H1 (cell line): ENCODE measurements at regions not wholly inside any gene's neighbourhood (a gene's known extent, or its start where the extent isn't known, plus 50 kb on each side); places are given as distances from the start of the nearest gene placed in this dataset.

Experiments used
- CTCF ChIA-PET: fragments of 300-600 bp; sonication (Branson Sonifier 250); formaldehyde crosslinking; loops from one replicate; lab custom pipeline; 2021; ENCODE audit not compliant: partially characterized antibody; lab: Charles Lee
- POLR2A ChIA-PET: fragments of 300-600 bp; sonication (Branson Sonifier 250); formaldehyde crosslinking; loops from one replicate; lab custom pipeline; 2021; ENCODE audit warnings: inconsistent platforms; ENCODE audit not compliant: partially characterized antibody; lab: Charles Lee
- DNase-seq, 2 experiments: peaks; one replicate each; pipeline versions ENCODE4 v3.0.0 to v3.0.0-alpha.2; 2010 to 2022; ENCODE audit warnings: low spot score in 2 of 2, low read depth in 1 of 2, mixed read lengths in 1 of 2
- FAIRE-seq: peaks from 2 replicates; lab custom pipeline; 2011; peaks lifted over from hg19 to GRCh38; lab: Jason Lieb, UNC
- H2AFZ ChIP-seq: 2 replicates; pipeline ENCODE4 v1.8.1; 2012; ENCODE audit warnings: low read length, inconsistent platforms
- H2AK5ac ChIP-seq: 2 replicates; pipeline ENCODE4 v1.6.1; 2013; ENCODE audit warnings: low read depth, low read length
- H2BK120ac ChIP-seq: replicated peaks from 2 replicates; pipeline ENCODE3; 2013; ENCODE audit warnings: low read depth, low read length, inconsistent platforms
- H2BK12ac ChIP-seq: 2 replicates; pipeline ENCODE4 v1.6.1; 2013; ENCODE audit warnings: low read depth, low read length
- H2BK15ac ChIP-seq: 2 replicates; pipeline ENCODE4 v1.6.1; 2013; ENCODE audit warnings: low read length
- H2BK20ac ChIP-seq: 2 replicates; pipeline ENCODE4 v1.6.1; 2013; ENCODE audit warnings: low read length
- H2BK5ac ChIP-seq: 2 replicates; pipeline ENCODE4 v1.6.1; 2013; ENCODE audit warnings: low read depth, low read length
- H3K14ac ChIP-seq: 2 replicates; pipeline ENCODE4 v1.6.1; 2013; ENCODE audit warnings: inconsistent platforms; ENCODE audit not compliant: insufficient read length
- H3K18ac ChIP-seq: 2 replicates; pipeline ENCODE4 v1.6.1; 2013; ENCODE audit warnings: low read length; ENCODE audit errors: extremely low read depth
- H3K23ac ChIP-seq: 2 replicates; pipeline ENCODE4 v1.6.1; 2013; ENCODE audit warnings: inconsistent platforms; ENCODE audit not compliant: insufficient read length
- H3K23me2 ChIP-seq: 2 replicates; pipeline ENCODE4 v1.6.1; 2013; ENCODE audit warnings: low read depth, low read length
- H3K27ac ChIP-seq: 2 replicates; pipeline ENCODE4 v1.6.1; 2011; ENCODE audit warnings: low read depth, low read length, inconsistent platforms
- H3K27me3 ChIP-seq, 4 experiments: replicated peaks in 1 of 4; 1 replicate in 1 of 4; 2 replicates in 3 of 4; pipeline versions ENCODE4 v1.6.1 to v1.8.1; 2011 to 2013; ENCODE audit warnings: low read length in 3 of 4, mild to moderate bottlenecking in 3 of 4, inconsistent platforms in 2 of 4, mixed read lengths in 2 of 4, moderate library complexity in 1 of 4; ENCODE audit not compliant: control insufficient read depth in 3 of 4, insufficient read depth in 3 of 4; ENCODE audit errors: extremely low read depth in 1 of 4
- H3K36me3 ChIP-seq, 4 experiments: 2 replicates each; pipeline versions ENCODE4 v1.6.1 to v1.8.1; 2011 to 2013; ENCODE audit warnings: mild to moderate bottlenecking in 4 of 4, low read length in 3 of 4, moderate library complexity in 2 of 4, control low read depth in 1 of 4, inconsistent platforms in 1 of 4; ENCODE audit not compliant: insufficient read depth in 4 of 4, control insufficient read depth in 2 of 4
- H3K4ac ChIP-seq: replicated peaks from 2 replicates; pipeline ENCODE3; 2013; ENCODE audit warnings: low read length, low read depth, mixed read lengths, inconsistent platforms; ENCODE audit not compliant: insufficient read length
- H3K4me1 ChIP-seq, 4 experiments: replicated peaks in 1 of 4; 1 replicate in 1 of 4; 2 replicates in 3 of 4; pipeline versions ENCODE4 v1.6.1 to v1.8.1; 2011 to 2013; ENCODE audit warnings: low read length in 3 of 4, inconsistent platforms in 2 of 4, mixed read lengths in 1 of 4; ENCODE audit not compliant: insufficient read depth in 4 of 4, control insufficient read depth in 3 of 4
- H3K4me2 ChIP-seq, 2 experiments: 2 replicates each; pipeline versions ENCODE4 v1.6.1 to v1.8.1; 2011 to 2013; ENCODE audit warnings: low read depth in 2 of 2, low read length in 2 of 2, control low read depth in 1 of 2, inconsistent platforms in 1 of 2, mild to moderate bottlenecking in 1 of 2; ENCODE audit not compliant: insufficient read depth in 1 of 2
- H3K4me3 ChIP-seq, 4 experiments: fragments of 200-600, 300-600 bp in 1 of 4; sonication (generic), shearing (Covaris generic), sonication (Bioruptor Twin) in 1 of 4; 2 replicates each; pipeline versions ENCODE4 v1.5.1 to v1.8.1; 2011 to 2016; ENCODE audit warnings: low read length in 4 of 4, low read depth in 3 of 4, control low read depth in 2 of 4, inconsistent platforms in 2 of 4, mild to moderate bottlenecking in 2 of 4, mixed read lengths in 1 of 4, moderate library complexity in 1 of 4; ENCODE audit not compliant: insufficient read depth in 2 of 4; ENCODE audit errors: extremely low read depth in 1 of 4
- H3K56ac ChIP-seq: replicated peaks from 2 replicates; pipeline ENCODE3; 2013; ENCODE audit warnings: low read depth, mild to moderate bottlenecking, mixed read lengths, low read length, inconsistent platforms; ENCODE audit not compliant: insufficient read length
- H3K79me1 ChIP-seq: 2 replicates; pipeline ENCODE4 v1.6.1; 2013; ENCODE audit warnings: low read depth, low read length, control low read depth
- H3K79me2 ChIP-seq, 2 experiments: 2 replicates each; pipeline versions ENCODE4 v1.6.1 to v1.8.1; 2012 to 2013; ENCODE audit warnings: low read length in 2 of 2, mild to moderate bottlenecking in 2 of 2, inconsistent platforms in 1 of 2; ENCODE audit not compliant: insufficient read depth in 2 of 2, control insufficient read depth in 1 of 2
- H3K9ac ChIP-seq, 4 experiments: replicated peaks in 1 of 4; 1 replicate in 1 of 4; 2 replicates in 3 of 4; pipeline versions ENCODE4 v1.6.1 to v1.8.1; 2011 to 2013; ENCODE audit warnings: low read depth in 3 of 4, low read length in 3 of 4, control low read depth in 2 of 4, mild to moderate bottlenecking in 2 of 4, moderate library complexity in 2 of 4, inconsistent platforms in 1 of 4; ENCODE audit errors: extremely low read depth in 1 of 4
- H3K9me3 ChIP-seq, 2 experiments: 2 replicates each; pipeline versions ENCODE4 v1.6.1 to v1.8.1; 2012 to 2013; ENCODE audit warnings: mild to moderate bottlenecking in 2 of 2, moderate library complexity in 2 of 2, control low read depth in 1 of 2, inconsistent platforms in 1 of 2, low read depth in 1 of 2, low read length in 1 of 2, mixed read lengths in 1 of 2; ENCODE audit not compliant: insufficient read depth in 2 of 2
- H4K20me1 ChIP-seq, 2 experiments: replicated peaks in 1 of 2; 2 replicates each; pipeline versions ENCODE3 to v1.8.1; 2011 to 2013; ENCODE audit warnings: inconsistent platforms in 2 of 2, low read length in 2 of 2, mild to moderate bottlenecking in 1 of 2; ENCODE audit not compliant: insufficient read depth in 2 of 2, control insufficient read depth in 1 of 2
- H4K5ac ChIP-seq: 2 replicates; pipeline ENCODE4 v1.6.1; 2013; ENCODE audit warnings: low read length, low read depth, mixed read lengths, inconsistent platforms; ENCODE audit not compliant: insufficient read length
- H4K8ac ChIP-seq: 2 replicates; pipeline ENCODE4 v1.8.0; 2013; ENCODE audit warnings: mild to moderate bottlenecking, moderate library complexity, low read length, inconsistent platforms; ENCODE audit not compliant: insufficient read depth; ENCODE audit errors: extremely low read depth
- H4K91ac ChIP-seq: replicated peaks from 2 replicates; pipeline ENCODE3; 2013; ENCODE audit warnings: low read length, mixed read lengths, inconsistent platforms; ENCODE audit not compliant: insufficient read length
- CEBPB ChIP-seq: IDR thresholded peaks from 2 replicates; pipeline ENCODE4 v1.6.1; 2012; ENCODE audit warnings: low read depth, low read length
- CREB1 ChIP-seq: IDR thresholded peaks from 2 replicates; pipeline ENCODE4 v1.6.1; 2012; ENCODE audit warnings: inconsistent platforms
- EZH2 ChIP-seq: fragments of 200-600 bp; sonication (generic); IDR thresholded peaks from 2 replicates; pipeline ENCODE4 v1.7.1; 2012; ENCODE audit warnings: low read depth, mild to moderate bottlenecking, moderate library complexity, low read length, inconsistent platforms; ENCODE audit not compliant: severe bottlenecking
- POLR2AphosphoS5 ChIP-seq: IDR thresholded peaks from 2 replicates; pipeline ENCODE4 v1.6.1; 2011; ENCODE audit warnings: low read depth, low read length
- TAF7 ChIP-seq: optimal IDR thresholded peaks from 2 replicates; pipeline ENCODE3; 2011; ENCODE audit warnings: low read depth, mild to moderate bottlenecking, inconsistent platforms, low read length, moderate library complexity, borderline replicate concordance
- WGBS, 2 experiments: shearing (Covaris generic) in 1 of 2; methylation state at CpG; one replicate each; pipeline versions ENCODE4 v1.1.6 to v1.1.7; 2013 to 2015; ENCODE audit warnings: low lambda C conversion rate in 2 of 2, mixed read lengths in 2 of 2, inconsistent platforms in 1 of 2, low coverage in 1 of 2, missing lambda C conversion rate in 1 of 2; ENCODE audit not compliant: insufficient replicate concordance in 2 of 2, insufficient coverage in 1 of 2, insufficient read length in 1 of 2; ENCODE audit errors: extremely low coverage in 1 of 2, missing lambda C conversion rate in 1 of 2; 5-methylcytosine and 5-hydroxymethylcytosine counted together

GRCh38 chr6:165077876-165078275, 231.5 kb downstream of the C6orf118 start:
- Histone ChIP-seq H2BK12ac (no peak overlapping the region), H4K8ac (no peak overlapping the region), H3K79me1 (no peaks in the 10 kb centered on the region; the same call in 1 of the 2 replicates), H3K4me1 (no peaks in the 10 kb centered on the region), H2BK20ac (no peak overlapping the region), H3K4me3 (no peak overlapping the region), H2AK5ac (no peak overlapping the region), H3K23ac (no peak overlapping the region), H3K4me2 (no peak overlapping the region), H3K79me2 (no peaks in the 10 kb centered on the region), H2AFZ (no peak overlapping the region), H3K27me3 (no peaks in the 10 kb centered on the region), H3K36me3 (no peaks in the 10 kb centered on the region), H3K9ac (no peak overlapping the region), H2BK5ac (no peak overlapping the region), H3K56ac (no peak overlapping the region), H4K5ac (no peak overlapping the region), H3K4ac (no peak overlapping the region), H3K18ac (no peak overlapping the region), H4K20me1 (no peaks in the 10 kb centered on the region), H2BK15ac (no peak overlapping the region), H3K9me3 (no peaks in the 10 kb centered on the region), H4K91ac (no peak overlapping the region), H3K14ac (no peak overlapping the region), H3K23me2 (no peaks in the 10 kb centered on the region), H3K27ac (no peak overlapping the region), H2BK120ac (no peak overlapping the region)
- WGBS, 2 experiments = 86% methylated on average over 2 of the region's 2 CpGs; no CpG with 5 or more reads in 1 of the 2 experiments
- ChIA-PET CTCF (no interaction called here), POLR2A (no interaction called here)
- FAIRE-seq (no peak), DNase-seq (no peak)
- no peak for TF ChIP-seq CEBPB
- TF ChIP-seq EZH2 = no peak
- no peak for TF ChIP-seq POLR2AphosphoS5
- no peak for TF ChIP-seq TAF7
- no peak for TF ChIP-seq CREB1
